DND-41 (cell line): ENCODE measurements at regions not wholly inside any gene's neighbourhood (a gene's known extent, or its start where the extent isn't known, plus 50 kb on each side); places are given as distances from the start of the nearest gene placed in this dataset.

Experiments
- EZH2 ChIP-seq: IDR thresholded peaks from 3 replicates; pipeline ENCODE4 v1.6.1; 2012; ENCODE audit warnings: borderline replicate concordance, low read depth, mild to moderate bottlenecking, moderate library complexity, low read length, inconsistent platforms; ENCODE audit not compliant: severe bottlenecking
- TF ChIP-seq, protein P1 (sequence below): IDR thresholded peaks from 2 replicates; pipeline ENCODE4 v1.5.1; 2012; ENCODE audit warnings: borderline replicate concordance, low read length, moderate library complexity, mild to moderate bottlenecking; ENCODE audit not compliant: poor library complexity, severe bottlenecking; ENCODE audit errors: extremely low read depth

DNA sequence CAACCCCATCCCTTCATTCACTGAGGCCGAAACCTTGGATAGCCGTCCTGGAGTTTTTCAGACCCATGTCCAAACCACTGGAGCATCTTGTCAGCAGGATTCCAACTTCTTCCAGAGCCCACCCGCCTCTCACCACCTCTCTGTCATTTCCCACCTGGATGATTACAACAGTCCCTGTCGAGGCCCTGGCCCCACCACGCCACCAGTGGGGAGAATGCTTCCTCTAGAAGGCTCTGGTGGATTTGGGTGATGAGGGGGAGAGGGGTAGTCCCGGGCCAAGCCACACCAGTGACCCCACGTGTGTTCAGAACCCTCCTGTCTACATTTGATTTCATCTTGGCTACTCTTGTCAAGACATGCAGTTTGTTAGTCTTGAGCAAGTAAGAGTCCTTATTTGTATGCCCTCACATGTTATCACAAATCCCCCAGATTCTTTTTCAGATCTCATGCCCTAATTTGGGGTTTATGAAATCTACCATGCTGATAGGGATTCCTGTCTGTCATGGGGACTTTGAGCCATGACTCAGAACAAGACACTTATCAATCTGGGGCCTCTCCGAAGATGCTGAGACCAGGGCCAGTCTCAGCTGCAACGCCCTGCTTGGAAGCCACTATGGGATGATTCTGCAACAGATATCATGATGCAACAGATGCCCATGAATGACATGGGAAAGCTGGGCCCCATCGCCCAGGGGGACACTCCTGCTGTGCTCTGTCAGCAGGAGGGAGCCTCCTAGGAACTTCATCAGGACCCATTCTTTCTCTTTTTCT, 186.1 kb downstream of the ZFP36L2 start:
- TF ChIP-seq, protein P1, sequence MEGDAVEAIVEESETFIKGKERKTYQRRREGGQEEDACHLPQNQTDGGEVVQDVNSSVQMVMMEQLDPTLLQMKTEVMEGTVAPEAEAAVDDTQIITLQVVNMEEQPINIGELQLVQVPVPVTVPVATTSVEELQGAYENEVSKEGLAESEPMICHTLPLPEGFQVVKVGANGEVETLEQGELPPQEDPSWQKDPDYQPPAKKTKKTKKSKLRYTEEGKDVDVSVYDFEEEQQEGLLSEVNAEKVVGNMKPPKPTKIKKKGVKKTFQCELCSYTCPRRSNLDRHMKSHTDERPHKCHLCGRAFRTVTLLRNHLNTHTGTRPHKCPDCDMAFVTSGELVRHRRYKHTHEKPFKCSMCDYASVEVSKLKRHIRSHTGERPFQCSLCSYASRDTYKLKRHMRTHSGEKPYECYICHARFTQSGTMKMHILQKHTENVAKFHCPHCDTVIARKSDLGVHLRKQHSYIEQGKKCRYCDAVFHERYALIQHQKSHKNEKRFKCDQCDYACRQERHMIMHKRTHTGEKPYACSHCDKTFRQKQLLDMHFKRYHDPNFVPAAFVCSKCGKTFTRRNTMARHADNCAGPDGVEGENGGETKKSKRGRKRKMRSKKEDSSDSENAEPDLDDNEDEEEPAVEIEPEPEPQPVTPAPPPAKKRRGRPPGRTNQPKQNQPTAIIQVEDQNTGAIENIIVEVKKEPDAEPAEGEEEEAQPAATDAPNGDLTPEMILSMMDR: no peak
- no peak for TF ChIP-seq EZH2
